DND-41 (cell line): ENCODE measurements at regions not wholly inside any gene's neighbourhood (a gene's known extent, or its start where the extent isn't known, plus 50 kb on each side); places are given as distances from the start of the nearest gene placed in this dataset.

Source experiments
- ATAC-seq: fragments of 200-7000 bp; cut with Tn5 transposase; 3 replicates; pipeline ENCODE4 v1.9.1; 2021; ENCODE audit warnings: low read depth; ENCODE audit not compliant: insufficient read depth
- DNase-seq: peaks from one replicate; pipeline ENCODE4 v3.0.0-alpha.2; 2020
- H2AFZ ChIP-seq: 2 replicates; pipeline ENCODE4 v1.6.0; 2012; ENCODE audit warnings: low read depth, low read length
- H3K27ac ChIP-seq: 2 replicates; pipeline ENCODE4 v1.5.1; 2012; ENCODE audit warnings: low read length, inconsistent platforms
- H3K27me3 ChIP-seq: fragments of 200-600 bp; sonication (generic); 2 replicates; pipeline ENCODE4 v1.6.0; 2012; ENCODE audit warnings: low read length, mild to moderate bottlenecking, inconsistent platforms; ENCODE audit not compliant: insufficient read depth, poor library complexity
- H3K36me3 ChIP-seq: 2 replicates; pipeline ENCODE4 v1.5.1; 2012; ENCODE audit warnings: low read length, inconsistent platforms; ENCODE audit not compliant: insufficient read depth
- H3K4me1 ChIP-seq: 2 replicates; pipeline ENCODE4 v1.5.1; 2012; ENCODE audit warnings: mild to moderate bottlenecking, low read length; ENCODE audit not compliant: insufficient read depth
- H3K4me2 ChIP-seq: 2 replicates; pipeline ENCODE4 v1.6.0; 2012; ENCODE audit warnings: mild to moderate bottlenecking, moderate library complexity, low read length, inconsistent platforms; ENCODE audit not compliant: insufficient read depth
- H3K4me3 ChIP-seq, 2 experiments: fragments of 200-600 bp in 1 of 2; shearing (Covaris generic) in 1 of 2; 2 replicates each; pipeline ENCODE4 v1.5.1; 2012 to 2016; ENCODE audit warnings: inconsistent platforms in 2 of 2, low read length in 2 of 2, mild to moderate bottlenecking in 2 of 2, low read depth in 1 of 2, moderate library complexity in 1 of 2
- H3K79me2 ChIP-seq: 2 replicates; pipeline ENCODE4 v1.6.0; 2012; ENCODE audit warnings: low read length, inconsistent platforms; ENCODE audit not compliant: insufficient read depth
- H3K9ac ChIP-seq: 2 replicates; pipeline ENCODE4 v1.6.0; 2012; ENCODE audit warnings: low read depth, mild to moderate bottlenecking, inconsistent platforms, low read length, moderate library complexity
- H3K9me3 ChIP-seq: 2 replicates; pipeline ENCODE4 v1.5.1; 2012; ENCODE audit warnings: low read length, moderate library complexity, mild to moderate bottlenecking, inconsistent platforms; ENCODE audit not compliant: insufficient read depth, severe bottlenecking
- H4K20me1 ChIP-seq: 2 replicates; pipeline ENCODE4 v1.6.0; 2012; ENCODE audit warnings: low read length; ENCODE audit not compliant: insufficient read depth
- CTCF ChIP-seq: IDR thresholded peaks from 2 replicates; pipeline ENCODE4 v1.5.1; 2012; ENCODE audit warnings: borderline replicate concordance, low read length, moderate library complexity, mild to moderate bottlenecking; ENCODE audit not compliant: poor library complexity, severe bottlenecking; ENCODE audit errors: extremely low read depth
- EZH2 ChIP-seq: IDR thresholded peaks from 3 replicates; pipeline ENCODE4 v1.6.1; 2012; ENCODE audit warnings: borderline replicate concordance, low read depth, mild to moderate bottlenecking, moderate library complexity, low read length, inconsistent platforms; ENCODE audit not compliant: severe bottlenecking

GRCh38 chr2:122929347-122929746 is 1095.7 kb upstream of the CNTNAP5 start:
- H3K27me3 ChIP-seq = no peaks in the 10 kb centered on the region
- TF ChIP-seq EZH2 (no peak), CTCF (no peak)
- no peak overlapping the region for H2AFZ ChIP-seq
- H3K79me2 ChIP-seq = no peaks in the 10 kb centered on the region
- H3K9me3 ChIP-seq = peaks cover 10% of the 10 kb centered on the region
- H3K9ac ChIP-seq = no peak overlapping the region
- H3K27ac ChIP-seq = no peak overlapping the region
- ATAC-seq (no peak), DNase-seq (no peak)
- H3K4me1 ChIP-seq = no peaks in the 10 kb centered on the region
- H3K36me3 ChIP-seq = no peaks in the 10 kb centered on the region
- no peak overlapping the region for H3K4me2 ChIP-seq
- H4K20me1 ChIP-seq = no peaks in the 10 kb centered on the region
- H3K4me3 ChIP-seq = no peak overlapping the region

- Histone ChIP-seq H3K9ac (no peak overlapping the region), H4K20me1 (no peaks in the 10 kb centered on the region), H3K4me3 (no peak overlapping the region), H3K36me3 (no peaks in the 10 kb centered on the region), H3K9me3 (no peaks in the 10 kb centered on the region), H3K79me2 (no peaks in the 10 kb centered on the region), H3K27ac (no peak overlapping the region), H3K4me1 (no peaks in the 10 kb centered on the region), H3K27me3 (no peaks in the 10 kb centered on the region), H3K4me2 (no peak overlapping the region), H2AFZ (no peak overlapping the region)
- TF ChIP-seq CTCF (no peak), EZH2 (no peak)
- ATAC-seq (no peak), DNase-seq (no peak)
These were observed 1089.6 kb upstream of the CNTNAP5 start for GRCh38 chr2:122935506-122935905.

DNA sequence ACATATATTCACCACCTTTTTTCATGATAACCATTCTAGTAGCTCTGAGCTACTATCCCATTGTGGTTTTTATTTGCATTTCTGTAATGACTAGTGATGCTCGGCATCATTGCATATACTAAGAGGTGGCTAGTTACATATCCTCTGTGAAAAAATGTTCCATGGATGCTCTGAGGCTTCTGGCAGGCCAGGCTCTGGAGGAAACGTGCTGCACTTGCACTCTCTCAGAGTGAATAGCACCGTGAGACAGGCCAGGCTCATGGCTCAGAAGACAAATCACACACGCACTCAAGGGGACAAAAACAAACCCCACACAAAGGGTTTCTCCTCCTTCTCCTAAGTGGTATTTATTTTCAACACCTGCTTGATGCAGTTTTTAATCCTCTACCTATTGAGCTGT is 1085.3 kb upstream of the CNTNAP5 start:
- no peaks in the 10 kb centered on the region for H3K4me1 ChIP-seq
- H3K27me3 ChIP-seq = no peaks in the 10 kb centered on the region
- TF ChIP-seq CTCF (no peak), EZH2 (no peak)
- DNase-seq (no peak), ATAC-seq (no peak)
- no peak overlapping the region for H3K4me3 ChIP-seq
- H3K36me3 ChIP-seq = no peaks in the 10 kb centered on the region
- H4K20me1 ChIP-seq = no peaks in the 10 kb centered on the region
- H3K4me2 ChIP-seq = no peak overlapping the region
- H3K79me2 ChIP-seq = no peaks in the 10 kb centered on the region
- H3K27ac ChIP-seq = no peak overlapping the region
- H3K9me3 ChIP-seq = no peaks in the 10 kb centered on the region
- H3K9ac ChIP-seq = no peak overlapping the region
- H2AFZ ChIP-seq = no peak overlapping the region

DNA sequence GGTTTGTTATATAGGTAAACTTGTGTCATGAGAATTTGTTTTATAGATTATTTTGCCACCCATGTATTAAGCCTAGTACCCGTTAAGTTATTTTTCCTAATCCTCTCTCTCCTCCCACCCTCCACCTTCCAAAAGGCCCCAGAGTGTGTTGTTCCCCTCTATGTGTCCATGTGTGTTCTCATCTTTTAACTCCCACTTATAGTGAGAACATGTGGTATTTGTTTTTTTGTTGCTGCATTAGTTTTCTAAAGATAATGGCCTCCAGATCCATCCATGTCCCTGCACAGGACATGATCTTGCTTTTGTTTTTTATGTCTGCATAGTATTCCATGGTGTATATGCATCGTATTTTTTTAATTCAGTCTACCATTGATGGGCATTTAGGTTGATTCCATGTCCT is 1075.6 kb upstream of the CNTNAP5 start:
- H4K20me1 ChIP-seq = no peaks in the 10 kb centered on the region
- no peak overlapping the region for H3K9ac ChIP-seq
- H3K9me3 ChIP-seq = no peaks in the 10 kb centered on the region
- no peaks in the 10 kb centered on the region for H3K79me2 ChIP-seq
- TF ChIP-seq EZH2 (no peak), CTCF (no peak)
- DNase-seq (no peak), ATAC-seq (no peak)
- no peak overlapping the region for H2AFZ ChIP-seq
- no peaks in the 10 kb centered on the region for H3K4me1 ChIP-seq
- no peaks in the 10 kb centered on the region for H3K36me3 ChIP-seq
- H3K27me3 ChIP-seq = no peaks in the 10 kb centered on the region
- H3K4me2 ChIP-seq = no peak overlapping the region
- H3K27ac ChIP-seq = no peak overlapping the region
- H3K4me3 ChIP-seq = no peak overlapping the region
